Epithelial cell of esophagus (primary cell): ENCODE measurements at regions not wholly inside any gene's neighbourhood (a gene's known extent, or its start where the extent isn't known, plus 50 kb on each side); places are given as distances from the start of the nearest gene placed in this dataset.

Experiments
- DNase-seq: peaks from one replicate; pipeline ENCODE4 v3.0.0; 2010; ENCODE audit warnings: low read depth
- H3K4me3 ChIP-seq: 2 replicates; pipeline ENCODE4 v1.5.1; 2011; ENCODE audit warnings: mild to moderate bottlenecking, low read length, control low read depth
- CTCF ChIP-seq: IDR thresholded peaks from 2 replicates; pipeline ENCODE4 v1.5.1; 2011; ENCODE audit warnings: low read depth, mild to moderate bottlenecking, low read length, control low read depth, inconsistent platforms; ENCODE audit not compliant: insufficient read depth; ENCODE audit errors: missing control alignments

- DNase-seq = no peak
- H3K4me3 ChIP-seq = no peak overlapping the region
- no peak for TF ChIP-seq CTCF
Observed at GRCh38 chr2:52404866-52405265, 1362.7 kb upstream of the CHAC2 start.

GRCh38 chr2:52404046-52404445, 1363.6 kb upstream of the CHAC2 start:
- DNase-seq = no peak
- no peak for TF ChIP-seq CTCF
- no peak overlapping the region for H3K4me3 ChIP-seq

GRCh38 chr2:52402128-52402527, 1365.5 kb upstream of the CHAC2 start:
- TF ChIP-seq CTCF = no peak

GRCh38 chr2:52396836-52397235, 1364.9 kb upstream of the NRXN1 start:
- no peak for TF ChIP-seq CTCF
- no peak for DNase-seq
- H3K4me3 ChIP-seq = no peak overlapping the region

More at GRCh38 chr2:52402128-52402527, 1365.5 kb upstream of the CHAC2 start:
- DNase-seq = no peak
- H3K4me3 ChIP-seq = no peak overlapping the region

- no peak for TF ChIP-seq CTCF
- DNase-seq = no peak
- no peak overlapping the region for H3K4me3 ChIP-seq
Observed at GRCh38 chr2:52395912-52396311, 1364.0 kb upstream of the NRXN1 start.

GRCh38 chr2:52391621-52392020, 1359.7 kb upstream of the NRXN1 start:
- H3K4me3 ChIP-seq = no peak overlapping the region
- DNase-seq = no peak
- no peak for TF ChIP-seq CTCF

- TF ChIP-seq CTCF = no peak
- no peak for DNase-seq
- H3K4me3 ChIP-seq = no peak overlapping the region
Observed at GRCh38 chr2:52390651-52391050, 1358.7 kb upstream of the NRXN1 start.
